DMS53 treated with DMSO at 0.1 percent for 48 hours (cell line): ENCODE measurements at regions not wholly inside any gene's neighbourhood (a gene's known extent, or its start where the extent isn't known, plus 50 kb on each side); places are given as distances from the start of the nearest gene placed in this dataset.
"Not testable (repeated sequence)": the region's sequence is repeated elsewhere in the genome, so short reads cannot be mapped to it uniquely, and the experiment has no call there.

ENCODE experiments used
- DNase-seq: peaks from one replicate; lab custom pipeline; 2025; ENCODE audit not compliant: unreplicated experiment; lab: John Stamatoyannopoulos, UW

DNA sequence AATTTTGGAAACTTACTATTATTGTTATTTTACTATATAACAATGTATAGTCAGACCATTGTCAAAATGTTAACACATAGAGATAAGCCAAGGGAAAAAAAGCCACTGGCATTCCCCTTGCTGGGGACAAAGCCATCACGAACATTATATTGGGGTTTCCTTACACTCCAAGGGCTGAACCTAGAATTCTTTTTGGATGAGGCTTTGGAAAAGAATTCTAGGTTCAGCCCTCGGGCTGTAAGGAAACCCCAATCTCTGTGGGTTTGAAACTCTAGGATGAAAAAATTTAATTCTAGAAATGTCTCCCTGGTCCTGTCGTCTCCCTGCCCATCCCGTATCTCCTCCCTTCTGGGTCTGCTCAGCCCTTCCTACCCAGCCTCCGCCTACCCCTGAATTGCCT is 67.0 kb upstream of the SMAD6 start:
- DNase-seq, result no peak

DNA sequence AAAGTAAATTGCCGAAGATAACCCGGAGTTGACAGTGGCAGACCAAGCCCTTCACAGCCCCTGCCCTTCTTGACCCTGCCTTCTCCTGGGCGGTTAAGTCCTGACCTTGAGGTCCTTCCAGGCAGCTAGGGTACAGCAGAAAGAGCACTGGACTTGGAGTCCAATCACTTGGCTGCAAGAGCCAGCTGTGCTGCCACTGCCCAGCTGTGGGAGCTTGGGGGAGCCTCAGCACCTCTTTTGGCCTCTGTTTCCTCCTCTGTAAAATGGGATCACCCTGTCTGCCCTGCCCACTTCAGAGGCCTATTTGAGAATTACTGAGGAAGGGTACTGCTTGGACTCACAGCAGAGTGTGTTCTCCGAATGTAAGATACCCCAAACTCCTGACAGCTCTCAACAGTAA is 66.2 kb upstream of the SMAD6 start:
- DNase-seq, result no peak

DNA sequence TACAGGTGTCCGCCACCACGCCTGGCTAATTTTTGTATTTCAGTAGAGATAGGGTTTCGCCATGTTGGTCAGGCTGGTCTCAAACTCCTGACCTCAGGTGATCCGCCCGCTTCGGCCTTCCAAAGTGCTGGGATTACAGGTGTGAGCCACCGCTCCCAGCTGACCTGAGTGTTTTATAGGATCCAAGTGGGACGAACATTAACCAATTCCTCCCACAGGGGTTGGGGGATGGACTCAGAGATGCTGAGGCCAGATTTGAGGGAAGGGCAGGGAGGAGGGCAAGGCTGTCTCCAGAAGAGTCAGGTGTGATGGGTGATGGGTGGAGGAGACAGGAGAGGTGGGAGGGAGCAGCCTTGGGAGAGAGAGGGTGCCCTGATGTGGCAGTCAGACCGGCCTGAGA is 65.0 kb upstream of the SMAD6 start:
- DNase-seq, result not testable (repeated sequence)

DNA sequence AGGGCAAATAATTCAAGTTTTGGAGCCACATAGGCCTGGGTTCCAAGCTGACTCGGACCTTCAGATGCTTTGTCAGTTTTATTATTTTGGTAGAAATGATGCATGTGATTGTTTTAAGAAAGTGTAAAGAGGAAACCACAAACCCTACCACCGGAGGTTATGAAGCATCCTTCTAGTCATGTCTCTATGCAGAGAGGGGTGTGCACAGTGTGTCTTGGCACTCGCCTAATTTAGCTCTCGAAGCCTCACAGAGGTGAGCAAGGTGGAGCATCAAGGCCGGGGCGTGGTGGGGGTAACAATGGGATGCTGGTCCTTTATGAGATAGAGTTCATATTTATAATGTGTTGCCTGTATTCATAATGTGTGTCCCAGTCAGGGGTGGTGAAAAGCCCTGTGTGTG is 63.7 kb upstream of the SMAD6 start:
- DNase-seq, result no peak

DNA sequence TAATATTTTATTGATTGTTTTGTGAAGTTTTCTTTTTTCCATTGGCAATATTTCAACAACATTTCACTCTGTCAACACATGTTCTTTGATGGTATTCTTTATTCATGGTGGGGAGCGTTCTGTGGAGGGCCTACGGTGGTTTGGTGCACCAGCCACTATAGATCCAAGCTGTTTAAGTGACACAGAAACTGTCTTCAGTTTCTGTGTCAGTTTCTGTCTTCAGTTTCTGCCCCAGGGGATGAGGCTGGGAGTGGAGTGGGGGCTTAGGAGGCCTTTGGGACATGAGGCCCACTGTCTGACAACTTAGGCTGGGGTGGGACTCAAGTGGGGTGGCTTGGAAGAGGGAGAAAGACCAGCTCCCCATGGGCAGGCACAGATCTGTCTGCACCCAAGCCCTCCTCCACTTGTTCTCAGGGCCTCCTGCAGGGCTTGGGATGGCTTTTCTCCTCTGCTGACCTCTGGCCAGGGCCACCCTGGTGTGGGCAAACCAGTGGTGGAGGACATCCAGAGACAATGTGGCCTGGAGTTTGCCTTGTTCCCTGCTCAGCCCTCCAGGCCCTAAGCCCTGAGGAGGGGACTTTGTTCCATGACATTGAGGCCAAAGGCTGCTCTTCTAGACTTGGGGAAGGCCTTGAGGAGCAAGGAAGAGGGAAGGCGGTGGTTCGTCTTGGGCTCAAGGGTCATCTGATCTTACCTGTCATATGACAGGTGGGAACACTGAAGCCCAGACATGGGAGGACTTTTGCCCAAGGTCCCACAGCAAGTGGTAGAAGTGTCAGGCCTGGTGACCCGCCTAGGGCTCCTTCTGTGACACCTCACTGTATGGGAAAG is 60.3 kb upstream of the SMAD6 start:
- DNase-seq, result no peak

DNA sequence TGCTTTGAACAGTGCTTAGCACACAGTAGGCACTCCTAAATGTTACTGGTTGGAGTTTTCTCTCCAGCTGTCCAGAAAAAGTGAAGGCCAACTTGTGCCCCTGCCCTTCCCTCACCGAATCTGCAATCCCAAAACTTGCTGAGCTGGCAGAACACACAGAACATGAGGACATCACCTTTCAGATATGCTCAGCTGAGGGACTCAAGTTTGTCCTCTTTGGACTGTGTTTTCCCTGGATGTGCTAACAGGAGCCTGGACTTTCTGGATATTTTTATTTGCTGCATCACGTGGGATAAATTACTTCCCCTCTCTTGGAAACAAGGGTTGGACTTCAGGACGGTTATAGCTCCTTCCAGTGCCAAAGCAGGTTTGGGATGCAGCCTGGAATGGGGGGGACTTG is 59.5 kb upstream of the SMAD6 start:
- no peak for DNase-seq

DNA sequence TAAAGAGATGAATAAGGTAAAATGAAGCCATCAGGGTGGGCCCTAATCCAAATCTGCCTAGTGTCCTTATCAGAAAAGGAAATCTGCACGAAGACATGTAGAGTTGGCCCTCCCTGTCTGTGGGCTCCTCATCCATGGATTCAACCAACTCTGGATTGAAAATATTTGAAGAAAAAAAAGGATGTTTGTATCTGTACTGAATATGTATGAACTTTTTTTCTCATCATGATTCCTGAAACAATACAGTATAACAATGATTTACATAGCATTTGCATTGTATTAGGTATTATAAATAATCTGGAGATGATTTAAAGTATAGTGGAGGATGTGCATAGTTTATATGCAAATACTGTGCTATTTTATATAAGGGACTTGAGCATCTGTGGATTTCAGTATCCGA is 59.0 kb upstream of the SMAD6 start:
- DNase-seq, result no peak

DNA sequence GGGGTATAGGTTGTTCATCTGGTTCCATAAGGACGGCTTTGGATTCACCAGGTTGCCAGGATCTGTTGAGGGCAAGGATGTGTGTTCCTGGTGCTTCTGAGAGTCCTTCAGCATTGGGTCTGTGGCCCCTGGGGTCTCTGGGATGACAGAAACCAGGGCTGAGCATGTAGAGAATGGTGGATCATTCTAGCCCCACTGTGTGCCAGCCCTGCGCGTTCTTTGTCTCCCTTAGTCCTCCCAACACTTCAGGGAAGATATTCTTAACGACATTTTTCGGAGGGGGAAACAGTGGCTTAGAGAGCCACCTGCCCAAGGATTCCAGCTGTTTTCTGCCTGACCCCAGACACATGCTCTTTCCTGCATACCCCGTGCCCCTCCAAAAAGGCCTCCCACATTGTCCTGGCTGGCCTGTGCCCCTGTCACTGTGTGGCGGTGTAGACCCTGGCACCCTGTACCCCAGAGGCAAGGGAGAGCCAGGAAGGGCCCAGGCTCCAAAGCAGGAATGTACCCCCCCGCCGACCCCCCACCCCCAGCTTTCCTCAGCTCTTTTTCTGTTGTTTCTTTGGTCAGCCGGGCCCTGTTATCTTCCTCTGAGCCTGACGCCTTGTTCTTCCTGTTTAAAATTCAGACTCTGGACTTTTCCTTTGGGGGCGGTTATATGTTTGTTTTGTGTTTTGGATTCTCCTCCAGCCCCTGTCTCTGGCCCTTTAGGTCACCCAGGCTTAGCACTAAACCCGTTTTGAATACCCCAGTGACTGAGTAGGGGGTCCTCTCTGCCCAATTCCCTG is 57.8 kb upstream of the SMAD6 start:
- DNase-seq, result no peak

DNA sequence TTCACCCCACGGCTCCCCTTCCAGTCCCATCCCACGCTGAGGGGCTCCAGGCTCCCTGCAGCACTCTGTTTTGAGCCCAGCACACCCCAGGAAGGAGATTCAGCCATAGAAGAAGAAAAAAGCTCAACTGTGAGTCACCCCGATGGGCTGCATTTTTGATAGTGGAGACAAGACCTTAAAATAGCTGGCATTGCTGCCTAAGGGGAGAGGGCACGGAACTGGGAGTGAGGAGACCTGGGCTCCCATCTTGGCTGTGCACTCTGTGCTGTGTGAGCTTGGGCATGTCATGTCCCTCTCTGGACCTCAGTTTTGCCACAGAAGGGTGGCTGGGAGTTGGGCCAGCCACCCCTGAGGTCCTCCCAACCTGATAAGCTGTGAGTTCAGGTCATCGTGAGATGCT is 57.2 kb upstream of the SMAD6 start:
- DNase-seq, result no peak

DNA sequence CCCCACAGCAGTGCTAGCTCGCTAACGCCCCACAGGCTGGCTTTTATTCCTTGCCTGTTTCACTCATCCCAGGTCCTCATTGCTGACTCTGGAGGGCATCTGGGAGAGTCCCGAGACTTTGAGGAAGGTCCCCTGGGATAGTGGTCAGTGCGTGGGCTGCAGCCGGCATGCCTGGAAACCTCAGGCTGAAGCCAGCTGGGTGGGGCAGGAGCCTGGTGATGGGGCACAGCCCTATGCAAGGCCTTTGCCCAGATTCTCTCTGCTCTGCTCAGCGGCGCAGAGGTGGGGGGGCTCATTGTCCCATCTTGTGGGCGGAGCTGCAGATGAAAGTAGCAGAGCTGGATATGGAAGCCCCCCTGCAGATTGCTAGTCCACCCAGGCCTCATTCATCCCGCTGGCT is 55.7 kb upstream of the SMAD6 start:
- no peak for DNase-seq

DNA sequence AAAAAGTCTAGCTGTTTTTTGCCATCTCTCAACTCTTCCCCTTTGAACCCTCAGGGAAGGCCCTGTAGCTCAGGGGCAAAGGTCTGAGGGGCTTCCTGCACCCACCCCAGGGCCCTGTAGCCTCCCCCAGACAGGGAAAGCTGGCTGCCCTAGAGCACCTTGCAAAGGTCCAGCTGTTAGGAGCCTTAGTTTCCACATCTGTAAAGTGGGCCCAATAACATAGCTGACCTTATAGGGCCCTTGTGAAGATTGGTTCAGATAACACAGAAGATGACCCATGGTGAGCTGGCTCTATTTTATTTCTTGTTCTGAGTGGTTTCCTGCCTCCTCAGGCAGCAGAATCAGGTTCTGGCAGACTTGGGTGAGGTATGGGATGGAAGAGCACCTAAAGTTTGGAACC is 55.2 kb upstream of the SMAD6 start:
- no peak for DNase-seq

DNA sequence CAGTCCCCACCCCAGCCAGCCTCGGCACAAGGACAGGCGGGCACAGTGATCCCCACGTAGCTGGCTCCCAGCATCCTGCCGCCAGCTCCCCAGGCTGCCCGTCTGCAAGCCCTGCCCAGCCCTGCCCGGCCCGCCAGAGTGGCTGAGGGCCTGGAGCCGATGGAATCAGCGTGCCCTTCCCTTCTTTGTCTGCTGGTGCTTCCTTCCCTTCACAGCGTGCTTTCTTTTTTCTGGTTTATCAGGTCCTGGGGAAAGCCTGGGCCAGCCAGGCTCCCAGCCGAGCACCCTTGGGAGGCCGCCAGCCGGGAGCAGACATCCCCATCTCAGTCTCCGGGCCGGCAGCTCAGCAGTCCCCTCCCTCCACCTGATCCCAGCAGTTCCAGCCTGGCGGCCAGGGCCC is 54.7 kb upstream of the SMAD6 start:
- DNase-seq, result no peak

DNA sequence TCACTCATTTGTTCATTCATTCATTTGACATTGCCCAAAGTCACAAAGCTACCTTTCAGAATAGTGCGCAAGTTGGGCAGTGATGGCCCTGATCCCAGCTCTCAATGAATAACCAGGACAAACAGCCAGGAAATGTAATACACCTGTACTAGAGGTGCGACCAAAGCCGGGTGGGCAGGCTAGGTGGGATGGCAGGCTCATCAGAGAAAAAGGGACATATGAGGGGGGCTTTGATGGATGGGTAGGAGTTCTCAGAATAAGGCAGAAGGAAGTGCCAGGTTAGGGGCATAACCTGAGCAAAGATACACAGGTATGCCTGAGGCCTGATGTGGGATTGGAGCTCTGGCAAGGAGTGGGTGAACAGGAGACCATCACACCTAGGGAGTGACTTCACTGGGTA is 53.4 kb upstream of the SMAD6 start:
- no peak for DNase-seq

DNA sequence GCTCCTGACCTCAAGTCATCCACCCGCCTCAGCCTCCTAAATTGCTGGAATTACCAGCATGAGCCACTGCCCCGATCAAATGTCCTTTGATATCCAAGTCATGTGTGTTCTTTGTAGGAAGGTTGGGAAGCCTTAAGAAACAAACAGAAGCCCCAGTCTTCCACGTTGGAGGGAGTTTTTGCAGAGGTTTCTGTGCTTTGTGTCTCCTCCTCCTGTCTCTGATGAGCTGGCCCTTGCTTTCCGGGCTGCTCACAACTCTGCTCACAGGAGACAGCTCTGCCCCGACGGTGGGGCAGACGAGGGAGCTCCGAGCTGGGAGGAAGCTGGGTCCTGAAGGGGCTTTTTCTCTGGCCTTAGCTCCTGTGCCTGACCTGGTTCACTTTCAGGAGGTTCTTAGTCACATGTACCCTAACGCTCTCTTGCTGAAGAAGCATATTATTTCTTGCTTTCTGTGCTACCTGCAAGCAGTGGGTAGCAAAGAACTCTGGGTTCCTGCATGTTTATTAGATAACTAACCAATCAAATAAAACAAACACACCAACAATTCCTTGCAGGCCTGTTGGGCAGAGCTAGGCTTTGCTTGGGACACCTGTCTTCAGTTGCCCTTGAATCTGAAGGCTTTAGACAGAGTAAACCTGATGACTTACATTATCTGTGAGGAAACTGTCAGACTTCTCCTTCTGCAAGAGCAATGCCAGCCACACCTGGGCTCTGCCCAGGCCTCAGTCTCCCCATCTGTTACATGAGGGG is 52.6 kb upstream of the SMAD6 start:
- DNase-seq, result no peak

DNA sequence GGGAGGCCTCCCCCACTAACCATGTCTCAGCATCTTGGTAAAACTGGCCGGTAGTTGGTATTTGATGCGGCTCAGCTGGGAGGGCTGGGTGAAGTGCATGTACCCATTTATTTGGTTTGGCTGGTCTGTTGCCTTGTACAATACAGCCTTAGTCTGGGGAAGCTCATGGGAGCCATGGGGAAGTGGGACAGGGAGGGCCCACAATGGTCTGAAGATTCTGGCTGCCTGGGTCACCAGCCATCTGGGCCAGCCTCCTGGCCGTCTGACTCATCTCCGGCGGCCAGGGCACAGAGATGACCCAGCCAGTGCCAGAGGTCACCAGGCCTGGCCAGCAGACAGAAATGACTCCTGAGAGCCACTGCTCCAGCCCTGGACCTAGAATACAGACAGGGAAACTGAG is 51.6 kb upstream of the SMAD6 start:
- no peak for DNase-seq

DNA sequence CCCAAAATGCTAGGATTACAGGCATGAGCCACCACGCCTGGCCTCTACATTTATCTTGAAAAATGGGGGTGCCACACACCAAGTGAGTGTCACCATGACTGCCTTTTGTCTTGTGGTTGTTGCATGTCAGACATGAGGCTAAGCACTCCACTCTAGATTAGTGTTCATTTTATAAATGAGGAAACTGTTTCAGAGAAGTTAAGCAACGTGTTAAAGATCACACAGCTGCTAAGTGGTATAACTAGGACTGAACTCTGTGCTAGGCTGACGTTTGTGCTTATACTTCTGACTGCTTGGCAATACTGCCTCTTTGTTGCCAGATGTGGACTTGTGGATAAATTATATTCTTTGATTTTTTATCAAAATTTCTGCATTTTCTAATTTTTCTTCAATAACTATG is 50.8 kb upstream of the SMAD6 start:
- no peak for DNase-seq

DNA sequence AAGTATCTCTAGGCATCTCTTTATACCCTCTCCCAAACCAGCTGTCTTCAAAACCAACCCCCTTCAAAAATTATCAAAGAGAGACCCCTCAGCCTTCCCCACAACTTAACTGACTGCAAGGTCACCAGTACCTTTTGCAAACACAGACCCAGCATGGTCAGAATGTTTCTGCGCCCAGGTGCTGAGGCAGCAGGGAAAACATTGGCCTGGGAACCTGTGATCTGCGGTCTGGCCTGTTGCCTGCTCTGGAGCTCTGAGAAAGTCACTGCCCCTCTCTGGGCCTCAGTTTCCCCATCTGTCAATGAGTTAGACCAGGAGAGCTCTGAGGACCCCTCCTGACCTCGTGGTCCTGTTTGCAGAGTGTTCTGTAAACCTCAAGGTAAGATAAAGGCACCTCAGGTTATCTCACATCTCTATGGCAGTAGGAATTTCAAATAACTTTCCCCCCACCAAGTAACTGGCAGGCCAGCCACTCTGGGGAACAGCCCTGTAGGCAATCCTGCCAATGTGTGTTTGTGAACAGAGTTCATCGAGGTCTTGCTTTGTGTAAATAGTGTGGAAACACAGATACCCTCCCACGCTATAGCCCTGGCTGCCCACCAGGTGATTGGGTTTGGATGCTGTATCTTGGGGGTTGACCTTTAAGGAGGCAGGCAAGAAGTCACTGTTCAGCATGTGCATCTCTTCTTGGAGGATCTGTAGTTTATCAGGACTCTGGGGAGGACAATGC is 50.0 kb upstream of the SMAD6 start:
- DNase-seq, result no peak
